RPMI7951 (cell line): ENCODE measurements at regions not wholly inside any gene's neighbourhood (a gene's known extent, or its start where the extent isn't known, plus 50 kb on each side); places are given as distances from the start of the nearest gene placed in this dataset.

Experiments used
- DNase-seq: peaks from one replicate; pipeline ENCODE4 v3.0.0-alpha.2; 2012; ENCODE audit warnings: low read depth

GRCh38 chr6:14713008-14713960 is 532.6 kb upstream of the JARID2 start:
- DNase-seq, result peak; percentile 100

GRCh38 chr6:14713966-14714631 is 531.8 kb upstream of the JARID2 start:
- DNase-seq, result no peak

GRCh38 chr6:14715076-14715475 is 530.8 kb upstream of the JARID2 start:
- DNase-seq, result no peak

GRCh38 chr6:14716499-14717146 is 529.2 kb upstream of the JARID2 start:
- no peak for DNase-seq

GRCh38 chr6:14717307-14717706 is 528.6 kb upstream of the JARID2 start:
- DNase-seq, result no peak

GRCh38 chr6:14718861-14719260 is 527.0 kb upstream of the JARID2 start:
- DNase-seq, result no peak

- DNase-seq, result no peak
Measured at GRCh38 chr6:14719270-14719669, 526.6 kb upstream of the JARID2 start.

- no peak for DNase-seq
Measured at GRCh38 chr6:14720411-14721102, 525.3 kb upstream of the JARID2 start.

GRCh38 chr6:14721103-14721758 is 524.6 kb upstream of the JARID2 start:
- DNase-seq, result no peak

GRCh38 chr6:14722001-14722562 is 523.8 kb upstream of the JARID2 start:
- no peak for DNase-seq

- no peak for DNase-seq
Measured at GRCh38 chr6:14722704-14723103, 523.2 kb upstream of the JARID2 start.

GRCh38 chr6:14723535-14724086 is 522.3 kb upstream of the JARID2 start:
- DNase-seq, result no peak

GRCh38 chr6:14724549-14724948 is 521.3 kb upstream of the JARID2 start:
- no peak for DNase-seq

GRCh38 chr6:14726816-14727493 is 518.9 kb upstream of the JARID2 start:
- DNase-seq, result no peak

GRCh38 chr6:14727494-14728395 is 518.1 kb upstream of the JARID2 start:
- DNase-seq, result no peak

GRCh38 chr6:14728396-14729024 is 517.4 kb upstream of the JARID2 start:
- peak; percentile 82 for DNase-seq

- no peak for DNase-seq
Measured at GRCh38 chr6:14729129-14729871, 516.6 kb upstream of the JARID2 start.

- no peak for DNase-seq
Measured at GRCh38 chr6:14730654-14731053, 515.2 kb upstream of the JARID2 start.
